Endothelial cell of umbilical vein (primary cell): ENCODE measurements at regions not wholly inside any gene's neighbourhood (a gene's known extent, or its start where the extent isn't known, plus 50 kb on each side); places are given as distances from the start of the nearest gene placed in this dataset.

ENCODE experiments used
- BruUV-seq: library from RNA; stranded (reverse); fragments of 400-500 nt; replicated peaks from 2 replicates; lab custom pipeline; 2021; lab: Mats Ljungman, UMichigan
- CTCF ChIA-PET: fragments of 300-600, 350-600 bp; sonication (Branson Sonifier 250); formaldehyde crosslinking; loops from one replicate; lab custom pipeline; 2021; ENCODE audit warnings: antibody characterized with exemption, inconsistent platforms; lab: Charles Lee
- POLR2A ChIA-PET: fragments of 300-600, 350-600 bp; sonication (Branson Sonifier 250); formaldehyde crosslinking; loops from one replicate; lab custom pipeline; 2021; ENCODE audit warnings: antibody characterized with exemption, inconsistent platforms; lab: Charles Lee
- DNase-seq: peaks from one replicate; pipeline ENCODE4 v3.0.0-alpha.2; 2011; ENCODE audit warnings: low read depth, low spot score
- FAIRE-seq: peaks from 2 replicates; lab custom pipeline; 2011; peaks lifted over from hg19 to GRCh38; lab: Jason Lieb, UNC
- H2AFZ ChIP-seq: 2 replicates; pipeline ENCODE4 v1.6.0; 2012; ENCODE audit warnings: low read depth, low read length, control low read depth, inconsistent platforms
- H3K27ac ChIP-seq: 2 replicates; pipeline ENCODE4 v1.5.1; 2011; ENCODE audit warnings: low read depth, mild to moderate bottlenecking, control low read depth, low read length, moderate library complexity; ENCODE audit not compliant: insufficient read depth
- H3K27me3 ChIP-seq, 2 experiments: 2 replicates each; pipeline versions ENCODE4 v1.6.0 to v1.6.1; 2011; ENCODE audit warnings: low read length in 2 of 2, mixed read lengths in 1 of 2; ENCODE audit not compliant: control insufficient read depth in 2 of 2, insufficient read depth in 2 of 2
- H3K36me3 ChIP-seq, 2 experiments: 2 replicates in 1 of 2; 3 replicates in 1 of 2; pipeline ENCODE4 v1.5.1; 2011; ENCODE audit warnings: low read length in 2 of 2, mild to moderate bottlenecking in 1 of 2, moderate library complexity in 1 of 2; ENCODE audit not compliant: control insufficient read depth in 2 of 2, insufficient read depth in 2 of 2; ENCODE audit errors: extremely low read depth in 1 of 2
- H3K4me1 ChIP-seq: 3 replicates; pipeline ENCODE4 v1.5.1; 2011; ENCODE audit warnings: mild to moderate bottlenecking, low read length; ENCODE audit not compliant: control insufficient read depth, insufficient read depth; ENCODE audit errors: extremely low read depth
- H3K4me2 ChIP-seq: 2 replicates; pipeline ENCODE4 v1.6.1; 2011; ENCODE audit warnings: low read length, control low read depth, mixed read lengths; ENCODE audit not compliant: insufficient read depth
- H3K4me3 ChIP-seq, 3 experiments: fragments of 200-600 bp in 1 of 3; sonication (generic), shearing (Covaris generic) in 1 of 3; replicated peaks in 1 of 3; 2 replicates each; pipeline ENCODE4 v1.5.1; 2011 to 2016; ENCODE audit warnings: control low read depth in 3 of 3, low read length in 3 of 3, mild to moderate bottlenecking in 2 of 3, inconsistent platforms in 1 of 3, low read depth in 1 of 3, moderate library complexity in 1 of 3; ENCODE audit not compliant: insufficient read depth in 1 of 3
- H3K79me2 ChIP-seq: 2 replicates; pipeline ENCODE4 v1.6.0; 2012; ENCODE audit warnings: low read length, inconsistent platforms; ENCODE audit not compliant: control insufficient read depth, insufficient read depth
- H3K9ac ChIP-seq: replicated peaks from 2 replicates; pipeline ENCODE3; 2011; ENCODE audit warnings: low read length, control low read depth; ENCODE audit not compliant: insufficient read depth; ENCODE audit errors: extremely low read depth
- H3K9me1 ChIP-seq: replicated peaks from 3 replicates; pipeline ENCODE4 v1.6.0; 2011; ENCODE audit warnings: mild to moderate bottlenecking, low read length; ENCODE audit not compliant: control insufficient read depth, insufficient read depth; ENCODE audit errors: extremely low read depth
- H3K9me3 ChIP-seq: replicated peaks from 2 replicates; pipeline ENCODE4 v1.5.1; 2012; ENCODE audit warnings: low read length, inconsistent platforms; ENCODE audit not compliant: control insufficient read depth, insufficient read depth
- H4K20me1 ChIP-seq: replicated peaks from 2 replicates; pipeline ENCODE3; 2011; ENCODE audit warnings: mild to moderate bottlenecking, low read length; ENCODE audit not compliant: control insufficient read depth, insufficient read depth; ENCODE audit errors: extremely low read depth
- CTCF ChIP-seq, 2 donors: IDR thresholded peaks; 1 replicate in 1 of 2; 2 replicates in 1 of 2; pipeline ENCODE4 v1.5.1; 2011; ENCODE audit warnings: low read length in 2 of 2, mild to moderate bottlenecking in 2 of 2, moderate library complexity in 2 of 2, control low read depth in 1 of 2, inconsistent platforms in 1 of 2, low read depth in 1 of 2; ENCODE audit not compliant: insufficient read depth in 1 of 2; ENCODE audit errors: extremely low read depth in 1 of 2
- EZH2 ChIP-seq: IDR thresholded peaks from 2 replicates; pipeline ENCODE4 v1.6.1; 2012; ENCODE audit warnings: borderline replicate concordance, low read depth, mild to moderate bottlenecking, moderate library complexity, low read length, inconsistent platforms; ENCODE audit not compliant: severe bottlenecking
- FOS ChIP-seq: IDR thresholded peaks from 2 replicates; pipeline ENCODE4 v1.6.1; 2011; ENCODE audit warnings: mild to moderate bottlenecking, low read length, moderate library complexity, borderline replicate concordance; ENCODE audit not compliant: insufficient read depth
- GATA2 ChIP-seq: IDR thresholded peaks from 2 replicates; pipeline ENCODE4 v1.7.0; 2011; ENCODE audit warnings: low read depth, mild to moderate bottlenecking, moderate library complexity, mixed read lengths, low read length; ENCODE audit not compliant: insufficient read length, insufficient read depth
- JUN ChIP-seq: IDR thresholded peaks from 2 replicates; pipeline ENCODE4 v1.6.1; 2011; ENCODE audit warnings: borderline replicate concordance, low read depth; ENCODE audit not compliant: insufficient read length, insufficient read depth
- MAX ChIP-seq: IDR thresholded peaks from 2 replicates; pipeline ENCODE4 v1.6.1; 2011; ENCODE audit not compliant: insufficient read depth, insufficient read length
- MYC ChIP-seq: IDR thresholded peaks from one replicate; pipeline ENCODE4 v1.6.1; 2011; ENCODE audit warnings: mild to moderate bottlenecking, low read depth, low read length
- POLR2A ChIP-seq: IDR thresholded peaks from 2 replicates; pipeline ENCODE4 v1.6.1; 2012; ENCODE audit warnings: low read depth, mild to moderate bottlenecking, control low read depth, low read length
- POLR2AphosphoS5 ChIP-seq: IDR thresholded peaks from 2 replicates; pipeline ENCODE4 v1.6.1; 2012; ENCODE audit warnings: low read depth, mild to moderate bottlenecking, control low read depth, low read length, moderate library complexity; ENCODE audit not compliant: insufficient read depth
- dilution Hi-C: fragments of 300-500 bp; cut with MboI; formaldehyde crosslinking; loops from one replicate; pipeline ENCODE4 v1.15.0; 2019; ENCODE audit warnings: low sequenced_read_pairs; ENCODE audit not compliant: extremely low pct_ligation_motif_present
- intact Hi-C: fragments of 100-400 bp; cut with micrococcal nuclease; formaldehyde crosslinking; loops from one replicate; pipeline ENCODE4 v1.10.0; 2022

DNA sequence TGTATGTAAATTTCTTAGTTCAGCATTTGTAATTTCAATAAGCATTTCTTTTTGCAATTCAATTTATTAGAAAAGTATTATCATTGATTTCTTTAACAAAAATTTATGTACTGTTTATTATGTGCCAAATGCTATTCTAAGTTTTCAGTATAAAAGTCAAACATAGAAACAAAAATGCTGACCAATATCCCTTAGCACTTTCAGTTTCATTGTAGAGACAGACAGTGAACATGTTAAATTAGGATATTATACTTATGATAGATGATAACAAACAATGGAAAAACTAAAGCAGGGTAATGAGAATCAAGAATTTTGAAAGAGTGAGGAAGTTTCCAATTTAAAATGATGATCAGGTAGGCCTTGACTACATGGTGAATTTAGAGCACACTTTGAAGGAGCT lies 1106.0 kb downstream of the TAF11L14 start:
- Histone ChIP-seq H3K4me1 (no peaks in the 10 kb centered on the region), H3K9me3 (no peaks in the 10 kb centered on the region), H3K4me3 (no peak overlapping the region), H3K27me3 (no peaks in the 10 kb centered on the region), H3K4me2 (no peak overlapping the region), H4K20me1 (no peaks in the 10 kb centered on the region), H3K9ac (no peak overlapping the region), H3K79me2 (no peaks in the 10 kb centered on the region), H3K9me1 (no peaks in the 10 kb centered on the region), H3K36me3 (no peaks in the 10 kb centered on the region), H2AFZ (no peak overlapping the region), H3K27ac (no peak overlapping the region)
- DNase-seq, result no peak
- CTCF ChIA-PET, result no interaction called here
- dilution Hi-C loops, result no loop called here
- intact Hi-C loops, result no loop called here
- BruUV-seq, result no TSS peak
- FAIRE-seq, result no peak
- TF ChIP-seq JUN (no peak), CTCF (IDR thresholded peaks at IDR 0.05; ENCODE audit: extremely low read depth in 1 of 2, insufficient read depth in 1 of 2, low read depth in 1 of 2, low read length in 2 of 2) (no peak), POLR2A (no peak), EZH2 (no peak), POLR2AphosphoS5 (no peak), GATA2 (no peak), MYC (no peak), FOS (no peak), MAX (no peak)
- POLR2A ChIA-PET, result no interaction called here
